SK-N-SH (cell line): ENCODE measurements at regions not wholly inside any gene's neighbourhood (a gene's known extent, or its start where the extent isn't known, plus 50 kb on each side); places are given as distances from the start of the nearest gene placed in this dataset.

ENCODE experiments used
- CTCF ChIA-PET: fragments of 300-600, 350-600 bp; formaldehyde crosslinking; extraction: SDS; loops from one replicate; lab custom pipeline; 2021; lab: Yijun Ruan, JAX
- POLR2A ChIA-PET: fragments of 350-600 bp; sonication (Branson Sonifier 250); formaldehyde crosslinking; extraction: SDS; loops from one replicate; lab custom pipeline; 2020; ENCODE audit warnings: antibody characterized with exemption, inconsistent platforms; lab: Yijun Ruan, JAX
- DNase-seq: peaks from one replicate; pipeline ENCODE4 v3.0.0; 2012
- H2AFZ ChIP-seq: fragments of 200-600 bp; sonication (generic); 2 replicates; pipeline ENCODE4 v1.8.1; 2016; ENCODE audit warnings: antibody characterized with exemption, mild to moderate bottlenecking, low read depth
- H3F3A ChIP-seq: fragments of 200-600 bp; sonication (generic); replicated peaks from 2 replicates; pipeline ENCODE3; 2016; ENCODE audit warnings: antibody characterized with exemption, mild to moderate bottlenecking; ENCODE audit not compliant: insufficient read depth
- H3K27ac ChIP-seq, 2 experiments: fragments of 200-500 bp in 1 of 2; fragments of 200-600 bp in 1 of 2; sonication (Bioruptor generic) in 1 of 2; sonication (generic), shearing (Covaris generic) in 1 of 2; 2 replicates each; pipeline versions ENCODE4 v1.5.1 to v1.6.1; 2014 to 2016; ENCODE audit warnings: low read depth in 2 of 2, inconsistent platforms in 1 of 2, low read length in 1 of 2, mild to moderate bottlenecking in 1 of 2, mixed read lengths in 1 of 2
- H3K27me3 ChIP-seq: fragments of 200-600 bp; sonication (generic), shearing (Covaris generic); 2 replicates; pipeline ENCODE4 v1.6.1; 2016; ENCODE audit warnings: mixed run types; ENCODE audit not compliant: insufficient read depth
- H3K36me3 ChIP-seq, 2 experiments: fragments of 200-500 bp in 1 of 2; fragments of 200-600 bp in 1 of 2; sonication (Bioruptor generic) in 1 of 2; sonication (generic) in 1 of 2; replicated peaks in 1 of 2; 2 replicates each; pipeline versions ENCODE3 to v1.5.1; 2014 to 2016; ENCODE audit warnings: low read length in 1 of 2, mild to moderate bottlenecking in 1 of 2; ENCODE audit not compliant: insufficient read depth in 2 of 2, control insufficient read depth in 1 of 2
- H3K4me1 ChIP-seq, 2 experiments: fragments of 200-500 bp in 1 of 2; fragments of 200-600 bp in 1 of 2; sonication (Bioruptor generic) in 1 of 2; sonication (generic), shearing (Covaris generic) in 1 of 2; 2 replicates each; pipeline versions ENCODE4 v1.5.1 to v1.6.1; 2014 to 2016; ENCODE audit warnings: low read depth in 1 of 2, low read length in 1 of 2, mixed run types in 1 of 2; ENCODE audit not compliant: insufficient read depth in 2 of 2, control insufficient read depth in 1 of 2
- H3K4me2 ChIP-seq: fragments of 200-600 bp; sonication (generic), shearing (Covaris generic); 2 replicates; pipeline ENCODE4 v1.6.1; 2017; ENCODE audit warnings: mixed run types
- H3K4me3 ChIP-seq, 2 experiments: fragments of 200-500 bp in 1 of 2; fragments of 200-600 bp in 1 of 2; sonication (Bioruptor generic) in 1 of 2; sonication (generic), shearing (Covaris generic) in 1 of 2; 2 replicates each; pipeline versions ENCODE4 v1.5.1 to v1.8.1; 2014 to 2016; ENCODE audit warnings: low read depth in 2 of 2, inconsistent platforms in 1 of 2, low read length in 1 of 2, mild to moderate bottlenecking in 1 of 2, mixed read lengths in 1 of 2, moderate library complexity in 1 of 2
- H3K79me2 ChIP-seq: fragments of 200-600 bp; sonication (generic); 2 replicates; pipeline ENCODE4 v1.8.1; 2017; ENCODE audit warnings: mild to moderate bottlenecking; ENCODE audit not compliant: insufficient read depth
- H3K9ac ChIP-seq: fragments of 200-600 bp; sonication (generic); 2 replicates; pipeline ENCODE4 v1.6.1; 2017; ENCODE audit warnings: mixed run types
- H3K9me2 ChIP-seq: fragments of 200-600 bp; sonication (generic); 2 replicates; pipeline ENCODE4 v1.6.1; 2017; ENCODE audit warnings: mixed run types
- H3K9me3 ChIP-seq: fragments of 200-600 bp; sonication (generic); 2 replicates; pipeline ENCODE4 v1.6.1; 2017; ENCODE audit warnings: mixed run types, mild to moderate bottlenecking, moderate library complexity
- H4K20me1 ChIP-seq: fragments of 200-600 bp; sonication (generic); 2 replicates; pipeline ENCODE4 v1.6.1; 2017; ENCODE audit warnings: mild to moderate bottlenecking, mixed run types; ENCODE audit not compliant: insufficient read depth
- CHD2 ChIP-seq: fragments of 150-350 bp; IDR thresholded peaks from 2 replicates; pipeline ENCODE4 v1.6.1; 2018; ENCODE audit warnings: low read length; ENCODE audit not compliant: partially characterized antibody
- EP300 ChIP-seq, 2 experiments: IDR thresholded peaks; 2 replicates each; pipeline versions ENCODE4 v1.4.0 to v1.6.1; 2012; ENCODE audit warnings: borderline replicate concordance in 1 of 2, low read depth in 1 of 2, low read length in 1 of 2
- FOSL2 ChIP-seq: IDR thresholded peaks from 2 replicates; pipeline ENCODE4 v1.4.0; 2012; ENCODE audit warnings: low read depth, mild to moderate bottlenecking, moderate library complexity, borderline replicate concordance
- FOXJ3 ChIP-seq: sonication (generic); formaldehyde crosslinking; IDR thresholded peaks from 2 replicates; pipeline ENCODE4 v1.5.1; 2020; ENCODE audit warnings: mild to moderate bottlenecking, missing genetic modification reagents
- GABPA ChIP-seq: IDR thresholded peaks from 2 replicates; pipeline ENCODE4 v1.4.0; 2012; ENCODE audit warnings: low read depth, mild to moderate bottlenecking
- GATA2 ChIP-seq: sonication (generic); formaldehyde crosslinking; IDR thresholded peaks from 2 replicates; pipeline ENCODE4 v1.5.0; 2020; ENCODE audit warnings: mild to moderate bottlenecking, missing genetic modification reagents
- IRF3 ChIP-seq: fragments of 150-350 bp; IDR thresholded peaks from 2 replicates; pipeline ENCODE4 v1.6.1; 2016; ENCODE audit warnings: mild to moderate bottlenecking, low read depth, low read length
- PBX3 ChIP-seq: IDR thresholded peaks from 2 replicates; pipeline ENCODE4; 2012
- RFX5 ChIP-seq: IDR thresholded peaks from 2 replicates; pipeline ENCODE4 v1.6.1; 2012; ENCODE audit warnings: mild to moderate bottlenecking, improper control_type of control experiment, low read length
- SIN3A ChIP-seq: IDR thresholded peaks from 2 replicates; pipeline ENCODE4 v1.6.1; 2012; ENCODE audit warnings: low read depth, mild to moderate bottlenecking, low read length, moderate library complexity, borderline replicate concordance
- TAF1 ChIP-seq: IDR thresholded peaks from 2 replicates; pipeline ENCODE4 v1.6.1; 2012; ENCODE audit warnings: low read depth, mild to moderate bottlenecking, low read length, moderate library complexity, borderline replicate concordance
- YY1 ChIP-seq: IDR thresholded peaks from 2 replicates; pipeline ENCODE4 v1.4.0; 2012; ENCODE audit warnings: low read depth, mild to moderate bottlenecking
- ZBTB33 ChIP-seq: IDR thresholded peaks from 2 replicates; pipeline ENCODE4 v1.4.0; 2012; ENCODE audit warnings: low read depth, borderline replicate concordance
- WGBS: methylation state at CpG from one replicate; pipeline ENCODE4 v1.1.6; 2017; ENCODE audit warnings: low lambda C conversion rate; 5-methylcytosine and 5-hydroxymethylcytosine counted together
- TF ChIP-seq, protein P1 (sequence below): IDR thresholded peaks from 2 replicates; pipeline ENCODE4 v1.4.0; 2012; ENCODE audit warnings: low read depth, borderline replicate concordance
- TF ChIP-seq, protein P2 (sequence below): fragments of 150-350 bp; IDR thresholded peaks from 2 replicates; pipeline ENCODE4 v1.6.1; 2017; ENCODE audit warnings: antibody characterized with exemption, low read length, low read depth, borderline replicate concordance

- Histone ChIP-seq H3K79me2 (no peaks in the 10 kb centered on the region), H2AFZ (no peak overlapping the region), H3K27ac (no peak overlapping the region), H3K4me1 (no peaks in the 10 kb centered on the region), H3K9ac (no peak overlapping the region), H3K27me3 (no peaks in the 10 kb centered on the region), H3K36me3 (no peaks in the 10 kb centered on the region), H3K4me2 (no peak overlapping the region), H4K20me1 (no peaks in the 10 kb centered on the region), H3F3A (no peaks in the 10 kb centered on the region), H3K9me2 (no peaks in the 10 kb centered on the region), H3K4me3 (no peak overlapping the region), H3K9me3 (no peaks in the 10 kb centered on the region)
- CTCF ChIA-PET, result interaction anchor here (1.2 kb wide), 1 partner anchor 11 kb away, joined by 4 read pairs; no protein-coding TSS in a partner anchor
- no peak for DNase-seq
- no peak for TF ChIP-seq GABPA
- no peak for TF ChIP-seq CHD2
- no peak for TF ChIP-seq TAF1
- TF ChIP-seq IRF3, result no peak
- TF ChIP-seq RFX5, result no peak
- TF ChIP-seq, protein P1, sequence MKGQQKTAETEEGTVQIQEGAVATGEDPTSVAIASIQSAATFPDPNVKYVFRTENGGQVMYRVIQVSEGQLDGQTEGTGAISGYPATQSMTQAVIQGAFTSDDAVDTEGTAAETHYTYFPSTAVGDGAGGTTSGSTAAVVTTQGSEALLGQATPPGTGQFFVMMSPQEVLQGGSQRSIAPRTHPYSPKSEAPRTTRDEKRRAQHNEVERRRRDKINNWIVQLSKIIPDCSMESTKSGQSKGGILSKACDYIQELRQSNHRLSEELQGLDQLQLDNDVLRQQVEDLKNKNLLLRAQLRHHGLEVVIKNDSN, result no peak
- no peak for TF ChIP-seq PBX3
- no peak for TF ChIP-seq YY1
- TF ChIP-seq, protein P2, sequence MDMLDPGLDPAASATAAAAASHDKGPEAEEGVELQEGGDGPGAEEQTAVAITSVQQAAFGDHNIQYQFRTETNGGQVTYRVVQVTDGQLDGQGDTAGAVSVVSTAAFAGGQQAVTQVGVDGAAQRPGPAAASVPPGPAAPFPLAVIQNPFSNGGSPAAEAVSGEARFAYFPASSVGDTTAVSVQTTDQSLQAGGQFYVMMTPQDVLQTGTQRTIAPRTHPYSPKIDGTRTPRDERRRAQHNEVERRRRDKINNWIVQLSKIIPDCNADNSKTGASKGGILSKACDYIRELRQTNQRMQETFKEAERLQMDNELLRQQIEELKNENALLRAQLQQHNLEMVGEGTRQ, result no peak
- no peak for TF ChIP-seq SIN3A
- no peak for TF ChIP-seq GATA2 (CRISPR knock-in tag)
- TF ChIP-seq ZBTB33, result no peak
- TF ChIP-seq FOXJ3 (CRISPR knock-in tag), result no peak
- TF ChIP-seq FOSL2, result no peak
- no peak for TF ChIP-seq EP300 (IDR thresholded peaks at IDR 0.05; ENCODE audit: borderline replicate concordance in 1 of 2, low read depth in 1 of 2, low read length in 1 of 2)
- WGBS, result 3% methylated on average over 3 of the region's 3 CpGs
- POLR2A ChIA-PET, result no interaction called here
These were observed 294.9 kb upstream of the MAGEC2 start for GRCh38 chrX:142499992-142500391.
